H1 (cell line): ENCODE measurements at regions not wholly inside any gene's neighbourhood (a gene's known extent, or its start where the extent isn't known, plus 50 kb on each side); places are given as distances from the start of the nearest gene placed in this dataset.

Experiments
- CTCF ChIA-PET: fragments of 300-600 bp; sonication (Branson Sonifier 250); formaldehyde crosslinking; loops from one replicate; lab custom pipeline; 2021; ENCODE audit not compliant: partially characterized antibody; lab: Charles Lee
- POLR2A ChIA-PET: fragments of 300-600 bp; sonication (Branson Sonifier 250); formaldehyde crosslinking; loops from one replicate; lab custom pipeline; 2021; ENCODE audit warnings: inconsistent platforms; ENCODE audit not compliant: partially characterized antibody; lab: Charles Lee
- DNase-seq, 2 experiments: peaks; one replicate each; pipeline versions ENCODE4 v3.0.0 to v3.0.0-alpha.2; 2010 to 2022; ENCODE audit warnings: low spot score in 2 of 2, low read depth in 1 of 2, mixed read lengths in 1 of 2
- FAIRE-seq: peaks from 2 replicates; lab custom pipeline; 2011; peaks lifted over from hg19 to GRCh38; lab: Jason Lieb, UNC
- H2AFZ ChIP-seq: 2 replicates; pipeline ENCODE4 v1.8.1; 2012; ENCODE audit warnings: low read length, inconsistent platforms
- H2AK5ac ChIP-seq: 2 replicates; pipeline ENCODE4 v1.6.1; 2013; ENCODE audit warnings: low read depth, low read length
- H2BK120ac ChIP-seq: replicated peaks from 2 replicates; pipeline ENCODE3; 2013; ENCODE audit warnings: low read depth, low read length, inconsistent platforms
- H2BK12ac ChIP-seq: 2 replicates; pipeline ENCODE4 v1.6.1; 2013; ENCODE audit warnings: low read depth, low read length
- H2BK15ac ChIP-seq: 2 replicates; pipeline ENCODE4 v1.6.1; 2013; ENCODE audit warnings: low read length
- H2BK20ac ChIP-seq: 2 replicates; pipeline ENCODE4 v1.6.1; 2013; ENCODE audit warnings: low read length
- H2BK5ac ChIP-seq: 2 replicates; pipeline ENCODE4 v1.6.1; 2013; ENCODE audit warnings: low read depth, low read length
- H3K14ac ChIP-seq: 2 replicates; pipeline ENCODE4 v1.6.1; 2013; ENCODE audit warnings: inconsistent platforms; ENCODE audit not compliant: insufficient read length
- H3K18ac ChIP-seq: 2 replicates; pipeline ENCODE4 v1.6.1; 2013; ENCODE audit warnings: low read length; ENCODE audit errors: extremely low read depth
- H3K23ac ChIP-seq: 2 replicates; pipeline ENCODE4 v1.6.1; 2013; ENCODE audit warnings: inconsistent platforms; ENCODE audit not compliant: insufficient read length
- H3K23me2 ChIP-seq: 2 replicates; pipeline ENCODE4 v1.6.1; 2013; ENCODE audit warnings: low read depth, low read length
- H3K27ac ChIP-seq: 2 replicates; pipeline ENCODE4 v1.6.1; 2011; ENCODE audit warnings: low read depth, low read length, inconsistent platforms
- H3K27me3 ChIP-seq, 4 experiments: replicated peaks in 1 of 4; 1 replicate in 1 of 4; 2 replicates in 3 of 4; pipeline versions ENCODE4 v1.6.1 to v1.8.1; 2011 to 2013; ENCODE audit warnings: low read length in 3 of 4, mild to moderate bottlenecking in 3 of 4, inconsistent platforms in 2 of 4, mixed read lengths in 2 of 4, moderate library complexity in 1 of 4; ENCODE audit not compliant: control insufficient read depth in 3 of 4, insufficient read depth in 3 of 4; ENCODE audit errors: extremely low read depth in 1 of 4
- H3K36me3 ChIP-seq, 4 experiments: 2 replicates each; pipeline versions ENCODE4 v1.6.1 to v1.8.1; 2011 to 2013; ENCODE audit warnings: mild to moderate bottlenecking in 4 of 4, low read length in 3 of 4, moderate library complexity in 2 of 4, control low read depth in 1 of 4, inconsistent platforms in 1 of 4; ENCODE audit not compliant: insufficient read depth in 4 of 4, control insufficient read depth in 2 of 4
- H3K4ac ChIP-seq: replicated peaks from 2 replicates; pipeline ENCODE3; 2013; ENCODE audit warnings: low read length, low read depth, mixed read lengths, inconsistent platforms; ENCODE audit not compliant: insufficient read length
- H3K4me1 ChIP-seq, 4 experiments: replicated peaks in 1 of 4; 1 replicate in 1 of 4; 2 replicates in 3 of 4; pipeline versions ENCODE4 v1.6.1 to v1.8.1; 2011 to 2013; ENCODE audit warnings: low read length in 3 of 4, inconsistent platforms in 2 of 4, mixed read lengths in 1 of 4; ENCODE audit not compliant: insufficient read depth in 4 of 4, control insufficient read depth in 3 of 4
- H3K4me2 ChIP-seq, 2 experiments: 2 replicates each; pipeline versions ENCODE4 v1.6.1 to v1.8.1; 2011 to 2013; ENCODE audit warnings: low read depth in 2 of 2, low read length in 2 of 2, control low read depth in 1 of 2, inconsistent platforms in 1 of 2, mild to moderate bottlenecking in 1 of 2; ENCODE audit not compliant: insufficient read depth in 1 of 2
- H3K4me3 ChIP-seq, 4 experiments: fragments of 200-600, 300-600 bp in 1 of 4; sonication (generic), shearing (Covaris generic), sonication (Bioruptor Twin) in 1 of 4; 2 replicates each; pipeline versions ENCODE4 v1.5.1 to v1.8.1; 2011 to 2016; ENCODE audit warnings: low read length in 4 of 4, low read depth in 3 of 4, control low read depth in 2 of 4, inconsistent platforms in 2 of 4, mild to moderate bottlenecking in 2 of 4, mixed read lengths in 1 of 4, moderate library complexity in 1 of 4; ENCODE audit not compliant: insufficient read depth in 2 of 4; ENCODE audit errors: extremely low read depth in 1 of 4
- H3K56ac ChIP-seq: replicated peaks from 2 replicates; pipeline ENCODE3; 2013; ENCODE audit warnings: low read depth, mild to moderate bottlenecking, mixed read lengths, low read length, inconsistent platforms; ENCODE audit not compliant: insufficient read length
- H3K79me1 ChIP-seq: 2 replicates; pipeline ENCODE4 v1.6.1; 2013; ENCODE audit warnings: low read depth, low read length, control low read depth
- H3K79me2 ChIP-seq, 2 experiments: 2 replicates each; pipeline versions ENCODE4 v1.6.1 to v1.8.1; 2012 to 2013; ENCODE audit warnings: low read length in 2 of 2, mild to moderate bottlenecking in 2 of 2, inconsistent platforms in 1 of 2; ENCODE audit not compliant: insufficient read depth in 2 of 2, control insufficient read depth in 1 of 2
- H3K9ac ChIP-seq, 4 experiments: replicated peaks in 1 of 4; 1 replicate in 1 of 4; 2 replicates in 3 of 4; pipeline versions ENCODE4 v1.6.1 to v1.8.1; 2011 to 2013; ENCODE audit warnings: low read depth in 3 of 4, low read length in 3 of 4, control low read depth in 2 of 4, mild to moderate bottlenecking in 2 of 4, moderate library complexity in 2 of 4, inconsistent platforms in 1 of 4; ENCODE audit errors: extremely low read depth in 1 of 4
- H3K9me3 ChIP-seq, 2 experiments: 2 replicates each; pipeline versions ENCODE4 v1.6.1 to v1.8.1; 2012 to 2013; ENCODE audit warnings: mild to moderate bottlenecking in 2 of 2, moderate library complexity in 2 of 2, control low read depth in 1 of 2, inconsistent platforms in 1 of 2, low read depth in 1 of 2, low read length in 1 of 2, mixed read lengths in 1 of 2; ENCODE audit not compliant: insufficient read depth in 2 of 2
- H4K20me1 ChIP-seq, 2 experiments: replicated peaks in 1 of 2; 2 replicates each; pipeline versions ENCODE3 to v1.8.1; 2011 to 2013; ENCODE audit warnings: inconsistent platforms in 2 of 2, low read length in 2 of 2, mild to moderate bottlenecking in 1 of 2; ENCODE audit not compliant: insufficient read depth in 2 of 2, control insufficient read depth in 1 of 2
- H4K5ac ChIP-seq: 2 replicates; pipeline ENCODE4 v1.6.1; 2013; ENCODE audit warnings: low read length, low read depth, mixed read lengths, inconsistent platforms; ENCODE audit not compliant: insufficient read length
- H4K8ac ChIP-seq: 2 replicates; pipeline ENCODE4 v1.8.0; 2013; ENCODE audit warnings: mild to moderate bottlenecking, moderate library complexity, low read length, inconsistent platforms; ENCODE audit not compliant: insufficient read depth; ENCODE audit errors: extremely low read depth
- H4K91ac ChIP-seq: replicated peaks from 2 replicates; pipeline ENCODE3; 2013; ENCODE audit warnings: low read length, mixed read lengths, inconsistent platforms; ENCODE audit not compliant: insufficient read length
- CREB1 ChIP-seq: IDR thresholded peaks from 2 replicates; pipeline ENCODE4 v1.6.1; 2012; ENCODE audit warnings: inconsistent platforms
- PHF8 ChIP-seq: fragments of 200-600 bp; sonication (generic); conservative IDR thresholded peaks from 2 replicates; pipeline ENCODE4 v1.7.1; 2012; ENCODE audit warnings: low read depth, mild to moderate bottlenecking, inconsistent platforms, low read length, moderate library complexity
- WGBS, 2 experiments: shearing (Covaris generic) in 1 of 2; methylation state at CpG; one replicate each; pipeline versions ENCODE4 v1.1.6 to v1.1.7; 2013 to 2015; ENCODE audit warnings: low lambda C conversion rate in 2 of 2, mixed read lengths in 2 of 2, inconsistent platforms in 1 of 2, low coverage in 1 of 2, missing lambda C conversion rate in 1 of 2; ENCODE audit not compliant: insufficient replicate concordance in 2 of 2, insufficient coverage in 1 of 2, insufficient read length in 1 of 2; ENCODE audit errors: extremely low coverage in 1 of 2, missing lambda C conversion rate in 1 of 2; 5-methylcytosine and 5-hydroxymethylcytosine counted together

GRCh38 chr14:83441801-83442200 is 1908.1 kb upstream of the SEL1L start:
- H3K56ac ChIP-seq: no peak overlapping the region
- H3K23me2 ChIP-seq: no peaks in the 10 kb centered on the region
- no peak overlapping the region for H3K27ac ChIP-seq
- H2BK5ac ChIP-seq: no peak overlapping the region
- no peaks in the 10 kb centered on the region for H3K79me1 ChIP-seq
- no peak overlapping the region for H2AFZ ChIP-seq
- no peak overlapping the region for H3K9ac ChIP-seq
- H3K4me2 ChIP-seq: no peak overlapping the region
- no peak overlapping the region for H2BK12ac ChIP-seq
- H4K8ac ChIP-seq: no peak overlapping the region
- ChIA-PET CTCF (no interaction called here), POLR2A (no interaction called here)
- no peaks in the 10 kb centered on the region for H3K79me2 ChIP-seq
- no peak for DNase-seq
- no peak for FAIRE-seq
- no peak overlapping the region for H4K91ac ChIP-seq
- no peak overlapping the region for H2BK120ac ChIP-seq
- H2AK5ac ChIP-seq: no peak overlapping the region
- no peak overlapping the region for H3K23ac ChIP-seq
- H3K36me3 ChIP-seq: no peaks in the 10 kb centered on the region
- no peaks in the 10 kb centered on the region for H3K27me3 ChIP-seq
- no peak overlapping the region for H3K4me3 ChIP-seq
- no peak overlapping the region for H2BK15ac ChIP-seq
- no peaks in the 10 kb centered on the region for H4K20me1 ChIP-seq
- no peak overlapping the region for H3K4ac ChIP-seq
- no peak overlapping the region for H3K18ac ChIP-seq
- H3K9me3 ChIP-seq: no peaks in the 10 kb centered on the region
- no peak overlapping the region for H4K5ac ChIP-seq
- H3K4me1 ChIP-seq: no peaks in the 10 kb centered on the region
- no peak overlapping the region for H2BK20ac ChIP-seq
- no peak overlapping the region for H3K14ac ChIP-seq
- WGBS, 2 experiments: 93% methylated on average over 2 of the region's 2 CpGs; no CpG with 5 or more reads in 1 of the 2 experiments
- TF ChIP-seq CREB1: no peak
- TF ChIP-seq PHF8: no peak
